HepG2 (cell line): ENCODE measurements at regions not wholly inside any gene's neighbourhood (a gene's known extent, or its start where the extent isn't known, plus 50 kb on each side); places are given as distances from the start of the nearest gene placed in this dataset. TPM values are rescaled to one million over a fixed set of nuclear protein-coding genes. Genes with fewer than 3 reads are reported as not detected.

Experiments
- ATAC-seq: fragments of 200-7000 bp; cut with Tn5 transposase; 3 replicates; pipeline ENCODE4 v1.9.1; 2020; ENCODE audit warnings: mild to moderate bottlenecking, moderate library complexity
- BruUV-seq: library from RNA; stranded (reverse); fragments of 400-500 nt; replicated peaks from 2 replicates; lab custom pipeline; 2021; lab: Mats Ljungman, UMichigan
- CTCF ChIA-PET: fragments of 300-600 bp; formaldehyde crosslinking; extraction: SDS; loops from one replicate; lab custom pipeline; 2021; ENCODE audit warnings: low total read pairs, inconsistent platforms, low intra/inter-chr PET ratio; lab: Yijun Ruan, JAX
- POLR2A ChIA-PET: fragments of 350-600 bp; sonication (Branson Sonifier 250); formaldehyde crosslinking; loops from one replicate; lab custom pipeline; 2020; ENCODE audit warnings: antibody characterized with exemption, inconsistent platforms; lab: Yijun Ruan, JAX
- DNase-seq: peaks from one replicate; pipeline ENCODE4 v3.0.0-alpha.2; 2015; ENCODE audit warnings: low spot score
- FAIRE-seq: peaks from 3 replicates; lab custom pipeline; 2011; peaks lifted over from hg19 to GRCh38; lab: Jason Lieb, UNC
- H2AFZ ChIP-seq: one replicate; pipeline ENCODE4 v1.6.1; 2011; ENCODE audit warnings: low read length, inconsistent platforms
- H3K27ac ChIP-seq: fragments of 300-600 bp; 3 replicates; pipeline ENCODE4 v1.8.0; 2011; ENCODE audit warnings: mixed run types, mild to moderate bottlenecking, mixed read lengths, low read length, inconsistent platforms; ENCODE audit not compliant: insufficient read depth; ENCODE audit errors: extremely low read length
- H3K27me3 ChIP-seq, 2 experiments: fragments of 200-600 bp in 1 of 2; 2 replicates in 1 of 2; 3 replicates in 1 of 2; pipeline versions ENCODE4 v1.6.0 to v1.8.0; 2011; ENCODE audit warnings: low read length in 2 of 2, mild to moderate bottlenecking in 2 of 2, moderate library complexity in 2 of 2, inconsistent platforms in 1 of 2; ENCODE audit not compliant: insufficient read depth in 2 of 2, control insufficient read depth in 1 of 2
- H3K36me3 ChIP-seq, 2 experiments: fragments of 200-600 bp in 1 of 2; replicated peaks in 1 of 2; 2 replicates in 1 of 2; 3 replicates in 1 of 2; pipeline versions ENCODE4 v1.5.1 to v1.8.0; 2011; ENCODE audit warnings: low read length in 2 of 2, inconsistent platforms in 1 of 2; ENCODE audit not compliant: insufficient read depth in 2 of 2, control insufficient read depth in 1 of 2
- H3K4me1 ChIP-seq: 2 replicates; pipeline ENCODE4 v1.5.1; 2012; ENCODE audit warnings: low read length, inconsistent platforms; ENCODE audit not compliant: insufficient read depth
- H3K4me2 ChIP-seq: 2 replicates; pipeline ENCODE4 v1.6.0; 2011; ENCODE audit warnings: low read depth, low read length, inconsistent platforms
- H3K4me3 ChIP-seq, 3 experiments: fragments of 200-600 bp in 1 of 3; sonication (generic), shearing (Covaris generic) in 1 of 3; replicated peaks in 1 of 3; 2 replicates each; pipeline ENCODE4 v1.5.1; 2011 to 2016; ENCODE audit warnings: low read length in 3 of 3, inconsistent platforms in 2 of 3, low read depth in 2 of 3, mild to moderate bottlenecking in 2 of 3, control low read depth in 1 of 3, mixed read lengths in 1 of 3; ENCODE audit not compliant: insufficient read depth in 1 of 3
- H3K79me2 ChIP-seq: one replicate; pipeline ENCODE4 v1.6.1; 2011; ENCODE audit warnings: low read length, inconsistent platforms; ENCODE audit not compliant: insufficient read depth
- H3K9ac ChIP-seq: 2 replicates; pipeline ENCODE4 v1.6.0; 2011; ENCODE audit warnings: mild to moderate bottlenecking, low read depth, low read length, inconsistent platforms; ENCODE audit not compliant: insufficient read depth
- H3K9me3 ChIP-seq: 2 replicates; pipeline ENCODE4 v1.5.1; 2012; ENCODE audit warnings: mild to moderate bottlenecking, low read length
- H4K20me1 ChIP-seq: 2 replicates; pipeline ENCODE4 v1.6.0; 2011; ENCODE audit warnings: inconsistent platforms, mild to moderate bottlenecking, low read length, moderate library complexity; ENCODE audit not compliant: insufficient read depth
- ZNF280D ChIP-seq: sonication (generic); formaldehyde crosslinking; IDR thresholded peaks from 2 replicates; pipeline ENCODE4 v1.5.1; 2020; ENCODE audit warnings: mild to moderate bottlenecking, missing genetic modification reagents
- ZNF772 ChIP-seq: sonication (generic); formaldehyde crosslinking; IDR thresholded peaks from 2 replicates; pipeline ENCODE4 v1.5.0; 2020; ENCODE audit warnings: mild to moderate bottlenecking, missing genetic modification reagents
- WGBS: methylation state at CpG from one replicate; pipeline ENCODE4 v1.1.6; 2017; ENCODE audit warnings: low lambda C conversion rate; 5-methylcytosine and 5-hydroxymethylcytosine counted together
- in situ Hi-C: cut with HindIII; loops from 2 replicates; pipeline ENCODE4 v1.10.0; 2017; ENCODE audit warnings: low pct_unique_long_range_greater_than_20kb; ENCODE audit not compliant: extremely low pct_ligation_motif_present
- intact Hi-C: fragments of 100-400 bp; cut with micrococcal nuclease; formaldehyde crosslinking; loops from one replicate; pipeline ENCODE4 v1.10.0; 2022; ENCODE audit not compliant: unreplicated experiment
- microRNA counts: library from miRNA; unstranded; fragments of <30 nt; microRNA quantifications from one replicate; lab custom pipeline; 2015
- microRNA-seq: library from miRNA; unstranded; fragments of <30 nt; microRNA quantifications from one replicate; pipeline ENCODE4, GENCODE V29; 2020
- small RNA-seq, 3 experiments: library from RNA; depleted of rRNA; stranded (forward); fragments of <200 nt; gene quantifications; one replicate each; pipeline ENCODE3, GENCODE V24; 2012; ENCODE audit warnings: low read depth in 2 of 3, low replicate concordance in 1 of 3; ENCODE audit not compliant: insufficient read length in 3 of 3, insufficient read depth in 2 of 3
- TF ChIP-seq, protein P1 (sequence below): sonication (generic); formaldehyde crosslinking; IDR thresholded peaks from 2 replicates; pipeline ENCODE4 v1.4.0; 2020; ENCODE audit warnings: mild to moderate bottlenecking, missing genetic modification reagents

DNA sequence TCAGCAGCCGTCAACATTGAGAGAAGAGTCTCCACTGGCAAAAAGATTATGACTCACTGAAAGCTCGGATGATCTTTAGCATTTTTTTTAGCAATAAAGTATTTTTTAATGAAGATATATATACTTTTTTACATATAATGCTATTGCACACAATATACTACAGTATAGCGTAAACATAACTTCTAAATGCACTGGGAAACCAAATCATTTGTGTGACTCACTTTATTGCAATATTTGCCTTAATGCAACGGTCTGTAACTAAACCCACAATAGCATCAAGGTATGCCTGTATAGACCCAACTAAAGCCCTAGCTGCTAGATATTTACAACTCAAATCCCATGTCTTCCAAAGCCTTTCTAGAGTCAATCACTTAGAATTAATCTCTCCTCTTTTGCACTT is 52.3 kb upstream of the EDNRA start (continued):
- TF ChIP-seq ZNF772 (CRISPR knock-in tag) (no peak), ZNF280D (CRISPR knock-in tag) (no peak)

- no peaks in the 10 kb centered on the region for H4K20me1 ChIP-seq
- H3K79me2 ChIP-seq: no peaks in the 10 kb centered on the region
- POLR2A ChIA-PET: no interaction called here
- TF ChIP-seq, protein P1, sequence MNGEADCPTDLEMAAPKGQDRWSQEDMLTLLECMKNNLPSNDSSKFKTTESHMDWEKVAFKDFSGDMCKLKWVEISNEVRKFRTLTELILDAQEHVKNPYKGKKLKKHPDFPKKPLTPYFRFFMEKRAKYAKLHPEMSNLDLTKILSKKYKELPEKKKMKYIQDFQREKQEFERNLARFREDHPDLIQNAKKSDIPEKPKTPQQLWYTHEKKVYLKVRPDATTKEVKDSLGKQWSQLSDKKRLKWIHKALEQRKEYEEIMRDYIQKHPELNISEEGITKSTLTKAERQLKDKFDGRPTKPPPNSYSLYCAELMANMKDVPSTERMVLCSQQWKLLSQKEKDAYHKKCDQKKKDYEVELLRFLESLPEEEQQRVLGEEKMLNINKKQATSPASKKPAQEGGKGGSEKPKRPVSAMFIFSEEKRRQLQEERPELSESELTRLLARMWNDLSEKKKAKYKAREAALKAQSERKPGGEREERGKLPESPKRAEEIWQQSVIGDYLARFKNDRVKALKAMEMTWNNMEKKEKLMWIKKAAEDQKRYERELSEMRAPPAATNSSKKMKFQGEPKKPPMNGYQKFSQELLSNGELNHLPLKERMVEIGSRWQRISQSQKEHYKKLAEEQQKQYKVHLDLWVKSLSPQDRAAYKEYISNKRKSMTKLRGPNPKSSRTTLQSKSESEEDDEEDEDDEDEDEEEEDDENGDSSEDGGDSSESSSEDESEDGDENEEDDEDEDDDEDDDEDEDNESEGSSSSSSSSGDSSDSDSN (CRISPR knock-in tag): no peak
- H3K36me3 ChIP-seq: no peaks in the 10 kb centered on the region
- ATAC-seq: no peak
- 0% methylated on average over 2 of the region's 2 CpGs for WGBS
- CTCF ChIA-PET: no interaction called here
- no peaks in the 10 kb centered on the region for H3K27me3 ChIP-seq
- no peaks in the 10 kb centered on the region for H3K4me1 ChIP-seq
- no peak overlapping the region for H3K4me2 ChIP-seq
- H2AFZ ChIP-seq: no peak overlapping the region
- H3K27ac ChIP-seq: no peak overlapping the region
- intact Hi-C loops (no loop called here), in situ Hi-C loops (no loop called here)
- FAIRE-seq: no peak
- no peak for DNase-seq
- no peak overlapping the region for H3K9ac ChIP-seq
- BruUV-seq: no TSS peak
- no peak overlapping the region for H3K4me3 ChIP-seq
- no peaks in the 10 kb centered on the region; the same call in 1 of the 2 replicates for H3K9me3 ChIP-seq
These were observed 50.8 kb upstream of the EDNRA start for GRCh38 chr4:147430111-147430510.

MicroRNAs encoded in the stretch of these regions (microRNA counts, 767-probe panel; counts per million panel counts)
- not detected for microRNA hsa-miR-548g-3p (lab: Ali Mortazavi, UCI)

Small RNA genes lying in the stretch of these regions (microRNA-seq; reads per million reads assigned to microRNA genes)
- not detected for gene MIR548G

Small RNA genes lying in the stretch of these regions (small RNA-seq; reads per million reads assigned to genes)
- 0 reads per million in 3 experiments for gene MIR548G
